CMK (cell line): ENCODE measurements at regions not wholly inside any gene's neighbourhood (a gene's known extent, or its start where the extent isn't known, plus 50 kb on each side); places are given as distances from the start of the nearest gene placed in this dataset.
"Not testable (repeated sequence)": the region's sequence is repeated elsewhere in the genome, so short reads cannot be mapped to it uniquely, and the experiment has no call there.

ENCODE experiments used
- DNase-seq: peaks from one replicate; pipeline ENCODE4 v3.0.0-alpha.2; 2010; ENCODE audit warnings: low read depth

- DNase-seq = no peak
Measured at GRCh38 chr6:15924893-15925292, 204.0 kb upstream of the MYLIP start.

- peak; percentile 88 for DNase-seq
Measured at GRCh38 chr6:15922510-15923250, 206.2 kb upstream of the MYLIP start.

GRCh38 chr6:15921243-15921642 lies 207.6 kb upstream of the MYLIP start:
- no peak for DNase-seq

- no peak for DNase-seq
Measured at GRCh38 chr6:15916581-15916980, 212.3 kb upstream of the MYLIP start.

- no peak for DNase-seq
Measured at GRCh38 chr6:15915508-15916178, 213.2 kb upstream of the MYLIP start.

GRCh38 chr6:15914553-15914952 lies 214.3 kb upstream of the MYLIP start:
- no peak for DNase-seq

GRCh38 chr6:15913573-15913972 lies 215.3 kb upstream of the MYLIP start:
- no peak for DNase-seq

- no peak for DNase-seq
Measured at GRCh38 chr6:15912505-15913400, 216.1 kb upstream of the MYLIP start.

- no peak for DNase-seq
Measured at GRCh38 chr6:15911753-15912504, 217.0 kb upstream of the MYLIP start.

- no peak for DNase-seq
Measured at GRCh38 chr6:15909290-15910070, 219.4 kb upstream of the MYLIP start.

- no peak for DNase-seq
Measured at GRCh38 chr6:15908871-15909270, 220.0 kb upstream of the MYLIP start.

GRCh38 chr6:15907914-15908518 lies 220.9 kb upstream of the MYLIP start:
- DNase-seq = no peak

GRCh38 chr6:15907220-15907913 lies 221.5 kb upstream of the MYLIP start:
- DNase-seq = not testable (repeated sequence)

- DNase-seq = no peak
Measured at GRCh38 chr6:15906420-15907016, 222.4 kb upstream of the MYLIP start.

- DNase-seq = peak; percentile 93
Measured at GRCh38 chr6:15905488-15906419, 223.1 kb upstream of the MYLIP start.

- no peak for DNase-seq
Measured at GRCh38 chr6:15904651-15905376, 224.1 kb upstream of the MYLIP start.

GRCh38 chr6:15901141-15902115 lies 227.5 kb upstream of the MYLIP start:
- no peak for DNase-seq
